CD4-positive, alpha-beta T cell treated with Interleukin-12 subunit alpha and Interleukin-12 subunit beta, for 1 hour (primary cell): ENCODE measurements at regions not wholly inside any gene's neighbourhood (a gene's known extent, or its start where the extent isn't known, plus 50 kb on each side); places are given as distances from the start of the nearest gene placed in this dataset.
"Not testable (repeated sequence)": the region's sequence is repeated elsewhere in the genome, so short reads cannot be mapped to it uniquely, and the experiment has no call there.

Experiments
- DNase-seq: peaks from one replicate; pipeline ENCODE4 v3.0.0-alpha.2; 2020

- no peak for DNase-seq
These were observed 291.1 kb upstream of the TUT7 start for GRCh38 chr9:86645303-86645702.

- no peak for DNase-seq
These were observed 290.4 kb upstream of the TUT7 start for GRCh38 chr9:86644675-86645034.

- DNase-seq = no peak
These were observed 289.9 kb upstream of the TUT7 start for GRCh38 chr9:86643946-86644674.

GRCh38 chr9:86642721-86643120 is 288.5 kb upstream of the TUT7 start:
- no peak for DNase-seq

GRCh38 chr9:86641970-86642369 is 287.8 kb upstream of the TUT7 start:
- no peak for DNase-seq

- no peak for DNase-seq
These were observed 285.7 kb upstream of the TUT7 start for GRCh38 chr9:86639899-86640379.

- DNase-seq = no peak
These were observed 285.1 kb upstream of the TUT7 start for GRCh38 chr9:86639287-86639686.

- no peak for DNase-seq
These were observed 283.9 kb upstream of the TUT7 start for GRCh38 chr9:86638109-86638508.

GRCh38 chr9:86637515-86637914 is 283.3 kb upstream of the TUT7 start:
- DNase-seq = no peak

- DNase-seq = no peak
These were observed 282.3 kb upstream of the TUT7 start for GRCh38 chr9:86636519-86636918.

- DNase-seq = no peak
These were observed 281.8 kb upstream of the TUT7 start for GRCh38 chr9:86636038-86636437.

GRCh38 chr9:86634501-86634900 is 280.3 kb upstream of the TUT7 start:
- DNase-seq = no peak

GRCh38 chr9:86633945-86634344 is 279.7 kb upstream of the TUT7 start:
- DNase-seq = no peak

- no peak for DNase-seq
These were observed 278.3 kb upstream of the TUT7 start for GRCh38 chr9:86632537-86632936.

GRCh38 chr9:86629530-86629929 is 275.3 kb upstream of the TUT7 start:
- DNase-seq = no peak

- no peak for DNase-seq
These were observed 272.6 kb upstream of the TUT7 start for GRCh38 chr9:86626802-86627201.

- DNase-seq = no peak
These were observed 270.4 kb upstream of the TUT7 start for GRCh38 chr9:86624630-86625029.

GRCh38 chr9:86614871-86615849 is 260.9 kb upstream of the TUT7 start:
- no peak for DNase-seq

GRCh38 chr9:86613943-86614342 is 259.7 kb upstream of the TUT7 start:
- DNase-seq = no peak

GRCh38 chr9:86611534-86611933 is 257.3 kb upstream of the TUT7 start:
- not testable (repeated sequence) for DNase-seq

GRCh38 chr9:86605303-86605702 is 251.1 kb upstream of the TUT7 start:
- DNase-seq = no peak

GRCh38 chr9:86604741-86605140 is 250.5 kb upstream of the TUT7 start:
- DNase-seq = no peak

- DNase-seq = no peak
These were observed 248.5 kb upstream of the TUT7 start for GRCh38 chr9:86602715-86603114.

- no peak for DNase-seq
These were observed 247.5 kb upstream of the TUT7 start for GRCh38 chr9:86601697-86602096.
